K562 (cell line): ENCODE measurements at regions not wholly inside any gene's neighbourhood (a gene's known extent, or its start where the extent isn't known, plus 50 kb on each side); places are given as distances from the start of the nearest gene placed in this dataset.

Experiments
- ATAC-seq: fragments of 200-7000 bp; cut with Tn5 transposase; 3 replicates; pipeline ENCODE4 v1.9.1; 2020; ENCODE audit warnings: moderate library complexity
- BruUV-seq: library from RNA; stranded (reverse); fragments of 400-500 nt; replicated peaks from 2 replicates; lab custom pipeline; 2021; lab: Mats Ljungman, UMichigan
- CTCF ChIA-PET: fragments of 300-600 bp; formaldehyde crosslinking; extraction: SDS; loops from one replicate; lab custom pipeline; 2021; ENCODE audit warnings: low intra/inter-chr PET ratio; lab: Yijun Ruan, JAX
- POLR2A ChIA-PET: fragments of 300-600, 350-650 bp; sonication (Branson Sonifier 250); formaldehyde crosslinking; extraction: SDS; loops from one replicate; lab custom pipeline; 2021; ENCODE audit warnings: antibody characterized with exemption, inconsistent platforms; lab: Yijun Ruan, JAX
- DNase-seq, 4 experiments: peaks; one replicate each; pipeline versions ENCODE4 v3.0.0 to v3.0.0-alpha.2; 2011 to 2018; ENCODE audit warnings: low spot score in 3 of 4, mixed read lengths in 3 of 4; ENCODE audit errors: extremely low read depth in 1 of 4
- FAIRE-seq: peaks from 2 replicates; lab custom pipeline; 2011; peaks lifted over from hg19 to GRCh38; lab: Jason Lieb, UNC
- H2AFZ ChIP-seq: 2 replicates; pipeline ENCODE4 v1.6.0; 2011; ENCODE audit warnings: low read depth, low read length, control low read depth, inconsistent platforms
- H3K27ac ChIP-seq: fragments of 200-600 bp; 3 replicates; pipeline ENCODE4 v1.8.0; 2011; ENCODE audit warnings: low read depth, mild to moderate bottlenecking, control low read depth, inconsistent platforms, low read length, moderate library complexity, mixed read lengths; ENCODE audit errors: extremely low read depth
- H3K27me3 ChIP-seq, 2 experiments: fragments of 300-600 bp in 1 of 2; 2 replicates in 1 of 2; 3 replicates in 1 of 2; pipeline versions ENCODE4 v1.6.0 to v1.8.0; 2011; ENCODE audit warnings: inconsistent platforms in 2 of 2, low read length in 2 of 2, mild to moderate bottlenecking in 1 of 2, mixed read lengths in 1 of 2, moderate library complexity in 1 of 2; ENCODE audit not compliant: control insufficient read depth in 2 of 2, insufficient read depth in 2 of 2
- H3K36me3 ChIP-seq: fragments of 300-600 bp; 3 replicates; pipeline ENCODE4 v1.8.0; 2011; ENCODE audit warnings: mild to moderate bottlenecking, low read length, inconsistent platforms; ENCODE audit not compliant: control insufficient read depth, insufficient read depth
- H3K4me1 ChIP-seq, 2 experiments: fragments of 200-600 bp in 1 of 2; replicated peaks in 1 of 2; 2 replicates in 1 of 2; 3 replicates in 1 of 2; pipeline versions ENCODE4 v1.5.1 to v1.8.0; 2011; ENCODE audit warnings: inconsistent platforms in 2 of 2, low read length in 2 of 2, mild to moderate bottlenecking in 1 of 2, mixed read lengths in 1 of 2, moderate library complexity in 1 of 2; ENCODE audit not compliant: control insufficient read depth in 2 of 2, insufficient read depth in 2 of 2
- H3K4me2 ChIP-seq: 2 replicates; pipeline ENCODE4 v1.6.1; 2011; ENCODE audit warnings: low read length, control low read depth, inconsistent platforms, mixed read lengths; ENCODE audit not compliant: insufficient read depth
- H3K4me3 ChIP-seq: fragments of 200-600 bp; sonication (generic), shearing (Covaris generic); 2 replicates; pipeline ENCODE4 v1.5.1; 2016; ENCODE audit warnings: control low read depth, inconsistent platforms
- H3K79me2 ChIP-seq: fragments of 200-600 bp; 3 replicates; pipeline ENCODE4 v1.8.0; 2011; ENCODE audit warnings: low read length, inconsistent platforms; ENCODE audit not compliant: control insufficient read depth, insufficient read depth
- H3K9ac ChIP-seq, 2 experiments: 2 replicates each; pipeline versions ENCODE4 v1.6.0 to v1.6.1; 2011; ENCODE audit warnings: low read depth in 2 of 2, low read length in 2 of 2, control low read depth in 1 of 2, inconsistent platforms in 1 of 2, mild to moderate bottlenecking in 1 of 2, mixed read lengths in 1 of 2; ENCODE audit not compliant: insufficient read depth in 1 of 2
- H3K9me1 ChIP-seq: one replicate; pipeline ENCODE4 v1.6.0; 2011; ENCODE audit warnings: inconsistent platforms, mild to moderate bottlenecking, low read length, moderate library complexity; ENCODE audit not compliant: control insufficient read depth, insufficient read depth
- H3K9me3 ChIP-seq: replicated peaks from 2 replicates; pipeline ENCODE4 v1.5.1; 2011; ENCODE audit warnings: low read depth, low read length, inconsistent platforms; ENCODE audit not compliant: control insufficient read depth, insufficient read depth
- H4K20me1 ChIP-seq: replicated peaks from 2 replicates; pipeline ENCODE4 v1.6.1; 2011; ENCODE audit warnings: low read length, inconsistent platforms, mixed read lengths; ENCODE audit not compliant: control insufficient read depth, insufficient read depth
- CAMTA2 ChIP-seq: fragments of 250-450 bp; sonication (Bioruptor Pico); conservative IDR thresholded peaks from 2 replicates; pipeline ENCODE4 v1.5.1; 2022
- CHCHD3 ChIP-seq: fragments of 250-450 bp; sonication (Bioruptor Pico); IDR thresholded peaks from 2 replicates; pipeline ENCODE4 v2.1.2; 2022; ENCODE audit warnings: mild to moderate bottlenecking
- CHD1 ChIP-seq: fragments of 200-600 bp; sonication (generic); IDR thresholded peaks from one replicate; pipeline ENCODE4 v1.6.1; 2012; ENCODE audit warnings: mild to moderate bottlenecking, moderate library complexity, low read length, inconsistent platforms
- FOXP1 ChIP-seq: sonication (generic); formaldehyde crosslinking; IDR thresholded peaks from 2 replicates; pipeline ENCODE4 v1.8.0; 2022; ENCODE audit warnings: mild to moderate bottlenecking, missing genetic modification reagents
- GABPB1 ChIP-seq: sonication (generic); formaldehyde crosslinking; IDR thresholded peaks from 2 replicates; pipeline ENCODE4 v1.8.0; 2022; ENCODE audit warnings: mild to moderate bottlenecking, missing genetic modification reagents
- IRF2 ChIP-seq: sonication (generic); formaldehyde crosslinking; IDR thresholded peaks from 2 replicates; pipeline ENCODE4 v1.8.1; 2022; ENCODE audit warnings: mild to moderate bottlenecking, missing genetic modification reagents
- NFYB ChIP-seq: IDR thresholded peaks from 2 replicates; pipeline ENCODE4 v1.6.1; 2011; ENCODE audit warnings: mild to moderate bottlenecking, moderate library complexity; ENCODE audit not compliant: insufficient read length; ENCODE audit errors: extremely low read depth
- NR3C1 ChIP-seq: sonication (generic); formaldehyde crosslinking; IDR thresholded peaks from 2 replicates; pipeline ENCODE4 v1.8.1; 2022; ENCODE audit warnings: missing genetic modification reagents
- RBM14 ChIP-seq: fragments of 200-400 bp; formaldehyde crosslinking; IDR thresholded peaks from 2 replicates; pipeline ENCODE4 v1.6.1; 2018; ENCODE audit warnings: low read depth, mild to moderate bottlenecking, low read length, moderate library complexity, borderline replicate concordance; ENCODE audit not compliant: insufficient read depth
- TEAD2 ChIP-seq: fragments of 450-650 bp; IDR thresholded peaks from 2 replicates; pipeline ENCODE4 v1.6.1; 2016; ENCODE audit warnings: missing genetic modification characterization, control low read depth, missing compliant biosample characterization
- ZC3H4 ChIP-seq: sonication (generic); formaldehyde crosslinking; IDR thresholded peaks from 2 replicates; pipeline ENCODE4 v1.9.0; 2021; ENCODE audit warnings: missing genetic modification reagents, borderline replicate concordance
- ZNF57 ChIP-seq: fragments of 450-650 bp; formaldehyde crosslinking; IDR thresholded peaks from 2 replicates; pipeline ENCODE4 v1.4.0; 2020; ENCODE audit warnings: mild to moderate bottlenecking, moderate library complexity
- ZNF668 ChIP-seq: fragments of 250-450 bp; sonication (Bioruptor Pico); IDR thresholded peaks from 2 replicates; pipeline ENCODE4 v1.8.0; 2022; ENCODE audit warnings: mild to moderate bottlenecking, inconsistent platforms
- WGBS: fragments of 100-300 bp; shearing (Covaris generic); methylation state at CpG from one replicate; pipeline ENCODE4 v1.1.6; 2016; ENCODE audit warnings: low coverage, mixed read lengths; ENCODE audit not compliant: insufficient coverage; ENCODE audit errors: missing lambda C conversion rate; 5-methylcytosine and 5-hydroxymethylcytosine counted together
- in situ Hi-C: fragments of 300-500 bp; cut with MboI; formaldehyde crosslinking; loops from 4 replicates; pipeline ENCODE4 v1.15.0; 2018; ENCODE audit warnings: inconsistent platforms, mixed read lengths
- intact Hi-C: fragments of 100-400 bp; cut with micrococcal nuclease; formaldehyde crosslinking; loops from 2 replicates; pipeline ENCODE4 v1.14.2; 2022
- TF ChIP-seq, protein P1 (sequence below): sonication (generic); formaldehyde crosslinking; IDR thresholded peaks from 2 replicates; pipeline ENCODE4 v1.8.0; 2023; ENCODE audit warnings: mild to moderate bottlenecking, missing genetic modification reagents
- TF ChIP-seq, protein P2 (sequence below): fragments of 450-650 bp; formaldehyde crosslinking; IDR thresholded peaks from 2 replicates; pipeline ENCODE4 v1.4.0; 2020; ENCODE audit warnings: mild to moderate bottlenecking
- TF ChIP-seq, protein P3 (sequence below): fragments of 250-450 bp; sonication (Bioruptor Pico); IDR thresholded peaks from 2 replicates; pipeline ENCODE4 v1.5.0; 2020; ENCODE audit warnings: mild to moderate bottlenecking
- TF ChIP-seq, protein P4 (sequence below): fragments of 250-450 bp; sonication (Bioruptor Pico); IDR thresholded peaks from 2 replicates; pipeline ENCODE4 v1.8.0; 2021; ENCODE audit warnings: moderate library complexity, mild to moderate bottlenecking, inconsistent platforms

DNA sequence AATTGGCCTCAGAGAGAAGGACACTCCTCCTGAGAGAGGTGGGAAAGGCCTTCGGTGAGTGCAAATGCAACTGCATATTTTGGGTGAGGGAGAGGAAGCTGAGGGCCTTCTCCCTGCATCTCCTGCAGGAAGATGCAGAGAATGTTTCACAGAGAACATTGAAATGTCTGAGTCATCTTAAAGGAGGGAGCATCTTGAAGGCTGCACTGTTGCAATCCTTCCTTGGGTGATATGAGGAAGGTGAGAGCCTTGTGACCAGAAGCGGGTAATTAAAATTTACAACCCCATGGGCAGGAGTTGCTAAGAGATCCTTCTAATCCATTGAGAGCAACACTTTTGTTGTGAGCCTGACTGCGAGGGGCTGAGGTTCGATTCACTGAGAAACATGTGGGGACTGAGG lies 375.7 kb upstream of the MARCKS start:
- Histone ChIP-seq H3K4me1 (no peaks in the 10 kb centered on the region), H3K4me2 (no peak overlapping the region), H3K27me3 (no peaks in the 10 kb centered on the region), H4K20me1 (no peaks in the 10 kb centered on the region), H3K9ac (no peak overlapping the region), H3K4me3 (no peak overlapping the region), H2AFZ (no peak overlapping the region), H3K79me2 (no peaks in the 10 kb centered on the region), H3K36me3 (no peaks in the 10 kb centered on the region), H3K9me3 (no peaks in the 10 kb centered on the region), H3K27ac (no peak overlapping the region), H3K9me1 (no peaks in the 10 kb centered on the region)
- FAIRE-seq = no peak
- DNase-seq = no peak
- no peak for ATAC-seq
- CTCF ChIA-PET = no interaction called here
- WGBS = 0% methylated on average over 4 of the region's 4 CpGs
- no TSS peak for BruUV-seq
- POLR2A ChIA-PET = no interaction called here
- intact Hi-C loops (no loop called here), in situ Hi-C loops (no loop called here)
- TF ChIP-seq CAMTA2 (CRISPR knock-in tag) (no peak), RBM14 (no peak), ZNF668 (CRISPR knock-in tag) (no peak), ZC3H4 (CRISPR knock-in tag) (no peak), TEAD2 (tag) (no peak), IRF2 (no peak), FOXP1 (CRISPR knock-in tag) (no peak), NFYB (no peak), NR3C1 (CRISPR knock-in tag) (no peak), CHCHD3 (CRISPR knock-in tag) (no peak), CHD1 (no peak), GABPB1 (no peak), ZNF57 (CRISPR knock-in tag) (no peak)
- TF ChIP-seq, protein P1, sequence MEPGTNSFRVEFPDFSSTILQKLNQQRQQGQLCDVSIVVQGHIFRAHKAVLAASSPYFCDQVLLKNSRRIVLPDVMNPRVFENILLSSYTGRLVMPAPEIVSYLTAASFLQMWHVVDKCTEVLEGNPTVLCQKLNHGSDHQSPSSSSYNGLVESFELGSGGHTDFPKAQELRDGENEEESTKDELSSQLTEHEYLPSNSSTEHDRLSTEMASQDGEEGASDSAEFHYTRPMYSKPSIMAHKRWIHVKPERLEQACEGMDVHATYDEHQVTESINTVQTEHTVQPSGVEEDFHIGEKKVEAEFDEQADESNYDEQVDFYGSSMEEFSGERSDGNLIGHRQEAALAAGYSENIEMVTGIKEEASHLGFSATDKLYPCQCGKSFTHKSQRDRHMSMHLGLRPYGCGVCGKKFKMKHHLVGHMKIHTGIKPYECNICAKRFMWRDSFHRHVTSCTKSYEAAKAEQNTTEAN (CRISPR knock-in tag) = no peak
- TF ChIP-seq, protein P2, sequence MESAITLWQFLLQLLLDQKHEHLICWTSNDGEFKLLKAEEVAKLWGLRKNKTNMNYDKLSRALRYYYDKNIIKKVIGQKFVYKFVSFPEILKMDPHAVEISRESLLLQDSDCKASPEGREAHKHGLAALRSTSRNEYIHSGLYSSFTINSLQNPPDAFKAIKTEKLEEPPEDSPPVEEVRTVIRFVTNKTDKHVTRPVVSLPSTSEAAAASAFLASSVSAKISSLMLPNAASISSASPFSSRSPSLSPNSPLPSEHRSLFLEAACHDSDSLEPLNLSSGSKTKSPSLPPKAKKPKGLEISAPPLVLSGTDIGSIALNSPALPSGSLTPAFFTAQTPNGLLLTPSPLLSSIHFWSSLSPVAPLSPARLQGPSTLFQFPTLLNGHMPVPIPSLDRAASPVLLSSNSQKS (CRISPR knock-in tag) = no peak
- TF ChIP-seq, protein P3, sequence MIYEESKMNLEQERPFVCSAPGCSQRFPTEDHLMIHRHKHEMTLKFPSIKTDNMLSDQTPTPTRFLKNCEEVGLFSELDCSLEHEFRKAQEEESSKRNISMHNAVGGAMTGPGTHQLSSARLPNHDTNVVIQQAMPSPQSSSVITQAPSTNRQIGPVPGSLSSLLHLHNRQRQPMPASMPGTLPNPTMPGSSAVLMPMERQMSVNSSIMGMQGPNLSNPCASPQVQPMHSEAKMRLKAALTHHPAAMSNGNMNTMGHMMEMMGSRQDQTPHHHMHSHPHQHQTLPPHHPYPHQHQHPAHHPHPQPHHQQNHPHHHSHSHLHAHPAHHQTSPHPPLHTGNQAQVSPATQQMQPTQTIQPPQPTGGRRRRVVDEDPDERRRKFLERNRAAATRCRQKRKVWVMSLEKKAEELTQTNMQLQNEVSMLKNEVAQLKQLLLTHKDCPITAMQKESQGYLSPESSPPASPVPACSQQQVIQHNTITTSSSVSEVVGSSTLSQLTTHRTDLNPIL (CRISPR knock-in tag) = no peak
- TF ChIP-seq, protein P4, sequence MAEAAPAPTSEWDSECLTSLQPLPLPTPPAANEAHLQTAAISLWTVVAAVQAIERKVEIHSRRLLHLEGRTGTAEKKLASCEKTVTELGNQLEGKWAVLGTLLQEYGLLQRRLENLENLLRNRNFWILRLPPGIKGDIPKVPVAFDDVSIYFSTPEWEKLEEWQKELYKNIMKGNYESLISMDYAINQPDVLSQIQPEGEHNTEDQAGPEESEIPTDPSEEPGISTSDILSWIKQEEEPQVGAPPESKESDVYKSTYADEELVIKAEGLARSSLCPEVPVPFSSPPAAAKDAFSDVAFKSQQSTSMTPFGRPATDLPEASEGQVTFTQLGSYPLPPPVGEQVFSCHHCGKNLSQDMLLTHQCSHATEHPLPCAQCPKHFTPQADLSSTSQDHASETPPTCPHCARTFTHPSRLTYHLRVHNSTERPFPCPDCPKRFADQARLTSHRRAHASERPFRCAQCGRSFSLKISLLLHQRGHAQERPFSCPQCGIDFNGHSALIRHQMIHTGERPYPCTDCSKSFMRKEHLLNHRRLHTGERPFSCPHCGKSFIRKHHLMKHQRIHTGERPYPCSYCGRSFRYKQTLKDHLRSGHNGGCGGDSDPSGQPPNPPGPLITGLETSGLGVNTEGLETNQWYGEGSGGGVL (CRISPR knock-in tag) = no peak
